ENCODE measurements at regions not wholly inside any gene's neighbourhood (a gene's known extent, or its start where the extent isn't known, plus 50 kb on each side); places are given as distances from the start of the nearest gene placed in this dataset.

GRCh38 chr6:166087852-166088251, 79.8 kb downstream of the TBXT start:
- TF ChIP-seq CTCF (IDR thresholded peaks at IDR 0.05; ENCODE audit: low read depth, low read length, missing control alignments) = no peak
- H3K4me3 ChIP-seq (ENCODE audit: low read depth, low read length) = no peak overlapping the region
- in situ Hi-C loops (cut with HindIII; ENCODE audit: low sequenced_read_pairs) = no loop called here
- DNase-seq (ENCODE audit: low read depth) = no peak

GRCh38 chr6:166087246-166087645, 80.4 kb downstream of the TBXT start:
- no peak overlapping the region for H3K4me3 ChIP-seq (ENCODE audit: low read depth, low read length)
- in situ Hi-C loops (cut with HindIII; ENCODE audit: low sequenced_read_pairs) = no loop called here
- TF ChIP-seq CTCF (IDR thresholded peaks at IDR 0.05; ENCODE audit: low read depth, low read length, missing control alignments) = no peak
- no peak for DNase-seq (ENCODE audit: low read depth)

- in situ Hi-C loops (cut with HindIII; ENCODE audit: low sequenced_read_pairs) = no loop called here
- TF ChIP-seq CTCF (IDR thresholded peaks at IDR 0.05; ENCODE audit: low read depth, low read length, missing control alignments) = no peak
These were observed 82.2 kb downstream of the TBXT start for GRCh38 chr6:166085500-166085899.

GRCh38 chr6:166084951-166085350, 82.7 kb downstream of the TBXT start:
- DNase-seq (ENCODE audit: low read depth) = no peak
- no peak overlapping the region for H3K4me3 ChIP-seq (ENCODE audit: low read depth, low read length)
- in situ Hi-C loops (cut with HindIII; ENCODE audit: low sequenced_read_pairs) = no loop called here
- TF ChIP-seq CTCF (IDR thresholded peaks at IDR 0.05; ENCODE audit: low read depth, low read length, missing control alignments) = no peak

More at GRCh38 chr6:166085500-166085899, 82.2 kb downstream of the TBXT start:
- H3K4me3 ChIP-seq (ENCODE audit: low read depth, low read length) = no peak overlapping the region
- no peak for DNase-seq (ENCODE audit: low read depth)

GRCh38 chr6:166079841-166080240, 87.8 kb downstream of the TBXT start:
- in situ Hi-C loops (cut with HindIII; ENCODE audit: low sequenced_read_pairs) = no loop called here
- no peak for DNase-seq (ENCODE audit: low read depth)

GRCh38 chr6:166078294-166078693, 89.4 kb downstream of the TBXT start:
- no peak for TF ChIP-seq CTCF (IDR thresholded peaks at IDR 0.05; ENCODE audit: low read depth, low read length, missing control alignments)
- DNase-seq (ENCODE audit: low read depth) = peak; percentile 99
- in situ Hi-C loops (cut with HindIII; ENCODE audit: low sequenced_read_pairs) = no loop called here

More at GRCh38 chr6:166079841-166080240, 87.8 kb downstream of the TBXT start:
- no peak overlapping the region for H3K4me3 ChIP-seq (ENCODE audit: low read depth, low read length)
- TF ChIP-seq CTCF (IDR thresholded peaks at IDR 0.05; ENCODE audit: low read depth, low read length, missing control alignments) = no peak

GRCh38 chr6:166076625-166077024, 91.0 kb downstream of the TBXT start:
- DNase-seq (ENCODE audit: low read depth) = no peak
- in situ Hi-C loops (cut with HindIII; ENCODE audit: low sequenced_read_pairs) = no loop called here
- no peak for TF ChIP-seq CTCF (IDR thresholded peaks at IDR 0.05; ENCODE audit: low read depth, low read length, missing control alignments)
- H3K4me3 ChIP-seq (ENCODE audit: low read depth, low read length) = no peak overlapping the region

More at GRCh38 chr6:166078294-166078693, 89.4 kb downstream of the TBXT start:
- no peak overlapping the region for H3K4me3 ChIP-seq (ENCODE audit: low read depth, low read length)
